SIG-M5 treated with dmso at 0.1 percent for 504 hours (cell line): ENCODE measurements at regions not wholly inside any gene's neighbourhood (a gene's known extent, or its start where the extent isn't known, plus 50 kb on each side); places are given as distances from the start of the nearest gene placed in this dataset.

Experiments used
- DNase-seq: peaks from one replicate; lab custom pipeline; 2025; ENCODE audit not compliant: unreplicated experiment; lab: John Stamatoyannopoulos, UW

- no peak for DNase-seq
These were observed 82.3 kb upstream of the SPRED2 start for GRCh38 chr2:65514555-65515195.

- DNase-seq, result no peak
These were observed 80.4 kb upstream of the SPRED2 start for GRCh38 chr2:65512783-65513182.

GRCh38 chr2:65511306-65511705 is 78.9 kb upstream of the SPRED2 start:
- peak; percentile 12 for DNase-seq

- DNase-seq, result no peak
These were observed 75.8 kb upstream of the SPRED2 start for GRCh38 chr2:65508225-65508624.

GRCh38 chr2:65507102-65508069 is 75.0 kb upstream of the SPRED2 start:
- no peak for DNase-seq

GRCh38 chr2:65504814-65505697 is 72.7 kb upstream of the SPRED2 start:
- DNase-seq, result peak; percentile 24

- peak; percentile 40 for DNase-seq
These were observed 71.8 kb upstream of the SPRED2 start for GRCh38 chr2:65504201-65504600.

GRCh38 chr2:65503746-65504145 is 71.3 kb upstream of the SPRED2 start:
- no peak for DNase-seq

GRCh38 chr2:65501836-65502235 is 69.4 kb upstream of the SPRED2 start:
- no peak for DNase-seq

- DNase-seq, result no peak
These were observed 68.7 kb upstream of the SPRED2 start for GRCh38 chr2:65501074-65501473.

- DNase-seq, result no peak
These were observed 68.1 kb upstream of the SPRED2 start for GRCh38 chr2:65500310-65501040.

- DNase-seq, result no peak
These were observed 66.8 kb upstream of the SPRED2 start for GRCh38 chr2:65499216-65499615.

GRCh38 chr2:65498396-65498795 is 66.0 kb upstream of the SPRED2 start:
- DNase-seq, result no peak

GRCh38 chr2:65495251-65495877 is 63.0 kb upstream of the SPRED2 start:
- no peak for DNase-seq

GRCh38 chr2:65494078-65494477 is 61.7 kb upstream of the SPRED2 start:
- DNase-seq, result no peak

GRCh38 chr2:65491381-65491905 is 59.0 kb upstream of the SPRED2 start:
- no peak for DNase-seq

GRCh38 chr2:65490222-65490621 is 57.8 kb upstream of the SPRED2 start:
- DNase-seq, result no peak

- DNase-seq, result no peak
These were observed 56.9 kb upstream of the SPRED2 start for GRCh38 chr2:65489269-65489668.

GRCh38 chr2:65488527-65488926 is 56.1 kb upstream of the SPRED2 start:
- DNase-seq, result no peak

GRCh38 chr2:65487404-65487803 is 55.0 kb upstream of the SPRED2 start:
- no peak for DNase-seq
